ENCODE measurements at regions not wholly inside any gene's neighbourhood (a gene's known extent, or its start where the extent isn't known, plus 50 kb on each side); places are given as distances from the start of the nearest gene placed in this dataset.

DNA sequence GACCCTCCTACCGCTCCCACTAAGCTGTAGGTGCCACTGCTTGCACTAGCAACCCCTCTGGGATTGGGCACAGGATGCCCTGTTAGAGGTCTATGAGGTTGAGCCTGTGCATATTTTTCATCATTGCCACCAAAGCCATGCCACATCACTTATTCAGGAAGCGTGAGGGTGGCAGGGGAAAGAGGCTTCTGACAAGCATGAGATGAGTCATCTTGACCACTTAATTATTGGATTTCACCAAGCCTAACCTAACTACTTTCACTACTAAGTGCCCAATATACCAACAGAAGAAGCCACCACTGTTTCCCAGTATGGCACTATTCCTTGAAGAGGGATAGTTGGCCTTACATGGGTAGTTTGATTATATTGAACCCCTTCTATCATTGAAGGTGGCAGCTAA, 181.3 kb upstream of the EPHA4 start:
- in situ Hi-C loops (cut with MboI; ENCODE audit: low pct_unique_long_range_greater_than_20kb, low sequenced_read_pairs, unreplicated experiment), result no loop called here
- TF ChIP-seq, protein P1, sequence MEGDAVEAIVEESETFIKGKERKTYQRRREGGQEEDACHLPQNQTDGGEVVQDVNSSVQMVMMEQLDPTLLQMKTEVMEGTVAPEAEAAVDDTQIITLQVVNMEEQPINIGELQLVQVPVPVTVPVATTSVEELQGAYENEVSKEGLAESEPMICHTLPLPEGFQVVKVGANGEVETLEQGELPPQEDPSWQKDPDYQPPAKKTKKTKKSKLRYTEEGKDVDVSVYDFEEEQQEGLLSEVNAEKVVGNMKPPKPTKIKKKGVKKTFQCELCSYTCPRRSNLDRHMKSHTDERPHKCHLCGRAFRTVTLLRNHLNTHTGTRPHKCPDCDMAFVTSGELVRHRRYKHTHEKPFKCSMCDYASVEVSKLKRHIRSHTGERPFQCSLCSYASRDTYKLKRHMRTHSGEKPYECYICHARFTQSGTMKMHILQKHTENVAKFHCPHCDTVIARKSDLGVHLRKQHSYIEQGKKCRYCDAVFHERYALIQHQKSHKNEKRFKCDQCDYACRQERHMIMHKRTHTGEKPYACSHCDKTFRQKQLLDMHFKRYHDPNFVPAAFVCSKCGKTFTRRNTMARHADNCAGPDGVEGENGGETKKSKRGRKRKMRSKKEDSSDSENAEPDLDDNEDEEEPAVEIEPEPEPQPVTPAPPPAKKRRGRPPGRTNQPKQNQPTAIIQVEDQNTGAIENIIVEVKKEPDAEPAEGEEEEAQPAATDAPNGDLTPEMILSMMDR (IDR thresholded peaks at IDR 0.05; ENCODE audit: extremely low read depth, insufficient read depth, missing control alignments), result no peak
- no peak for DNase-seq (ENCODE audit: low spot score)

- TF ChIP-seq, protein P1 (IDR thresholded peaks at IDR 0.05; ENCODE audit: extremely low read depth, insufficient read depth, missing control alignments), result no peak
- no peak for DNase-seq (ENCODE audit: low spot score)
- in situ Hi-C loops (cut with MboI; ENCODE audit: low pct_unique_long_range_greater_than_20kb, low sequenced_read_pairs, unreplicated experiment), result no loop called here
These were observed 180.7 kb upstream of the EPHA4 start for GRCh38 chr2:221752781-221753180.

GRCh38 chr2:221750316-221750715, 178.2 kb upstream of the EPHA4 start:
- no peak for DNase-seq (ENCODE audit: low spot score)
- TF ChIP-seq, protein P1 (IDR thresholded peaks at IDR 0.05; ENCODE audit: extremely low read depth, insufficient read depth, missing control alignments), result no peak
- in situ Hi-C loops (cut with MboI; ENCODE audit: low pct_unique_long_range_greater_than_20kb, low sequenced_read_pairs, unreplicated experiment), result no loop called here

GRCh38 chr2:221747289-221747972, 175.3 kb upstream of the EPHA4 start:
- no peak for DNase-seq (ENCODE audit: low spot score)
- in situ Hi-C loops (cut with MboI; ENCODE audit: low pct_unique_long_range_greater_than_20kb, low sequenced_read_pairs, unreplicated experiment), result no loop called here
- TF ChIP-seq, protein P1 (IDR thresholded peaks at IDR 0.05; ENCODE audit: extremely low read depth, insufficient read depth, missing control alignments), result no peak

DNA sequence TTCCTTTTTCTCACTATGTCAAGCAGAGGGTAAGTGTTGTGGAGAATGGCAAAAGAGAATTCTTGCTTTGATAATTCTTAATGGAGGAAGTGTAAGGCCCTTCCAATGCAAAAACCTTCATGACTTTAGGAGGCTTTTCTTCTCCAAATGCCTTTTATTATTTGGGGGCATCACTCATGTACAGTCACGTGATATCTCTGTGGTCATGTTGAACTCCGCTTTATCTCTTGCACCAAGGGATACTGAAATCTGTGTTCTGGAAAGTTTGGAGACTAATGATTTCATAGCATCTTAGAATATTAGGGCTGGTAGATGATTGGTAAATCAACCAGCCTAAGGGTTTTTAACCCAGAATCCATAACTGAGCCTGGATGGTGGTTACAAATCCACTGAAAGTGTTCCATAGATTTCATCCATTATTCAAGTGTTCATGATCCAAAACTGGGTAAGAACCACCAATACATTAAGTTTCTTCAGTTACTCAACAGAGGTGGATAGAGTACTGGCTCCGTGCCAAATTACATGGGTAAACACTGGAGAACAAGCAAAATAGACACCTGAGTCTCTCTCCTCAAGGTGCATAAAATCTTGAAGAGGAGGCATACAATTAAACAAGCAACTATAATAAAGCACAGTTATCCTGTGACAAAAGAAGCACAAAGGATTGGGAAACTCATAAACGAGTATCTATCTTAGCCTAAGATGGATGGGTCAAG, 169.6 kb upstream of the EPHA4 start:
- TF ChIP-seq, protein P1 (IDR thresholded peaks at IDR 0.05; ENCODE audit: extremely low read depth, insufficient read depth, missing control alignments), result no peak
- in situ Hi-C loops (cut with MboI; ENCODE audit: low pct_unique_long_range_greater_than_20kb, low sequenced_read_pairs, unreplicated experiment), result no loop called here
- no peak for DNase-seq (ENCODE audit: low spot score)

GRCh38 chr2:221731432-221732145, 159.5 kb upstream of the EPHA4 start:
- in situ Hi-C loops (cut with MboI; ENCODE audit: low pct_unique_long_range_greater_than_20kb, low sequenced_read_pairs, unreplicated experiment), result no loop called here
- no peak for DNase-seq (ENCODE audit: low spot score)
- TF ChIP-seq, protein P1 (IDR thresholded peaks at IDR 0.05; ENCODE audit: extremely low read depth, insufficient read depth, missing control alignments), result no peak
